OCI-M2 (cell line): ENCODE measurements at regions not wholly inside any gene's neighbourhood (a gene's known extent, or its start where the extent isn't known, plus 50 kb on each side); places are given as distances from the start of the nearest gene placed in this dataset.

Experiments used
- DNase-seq: peaks from one replicate; lab custom pipeline; 2025; ENCODE audit not compliant: unreplicated experiment; lab: John Stamatoyannopoulos, UW

DNA sequence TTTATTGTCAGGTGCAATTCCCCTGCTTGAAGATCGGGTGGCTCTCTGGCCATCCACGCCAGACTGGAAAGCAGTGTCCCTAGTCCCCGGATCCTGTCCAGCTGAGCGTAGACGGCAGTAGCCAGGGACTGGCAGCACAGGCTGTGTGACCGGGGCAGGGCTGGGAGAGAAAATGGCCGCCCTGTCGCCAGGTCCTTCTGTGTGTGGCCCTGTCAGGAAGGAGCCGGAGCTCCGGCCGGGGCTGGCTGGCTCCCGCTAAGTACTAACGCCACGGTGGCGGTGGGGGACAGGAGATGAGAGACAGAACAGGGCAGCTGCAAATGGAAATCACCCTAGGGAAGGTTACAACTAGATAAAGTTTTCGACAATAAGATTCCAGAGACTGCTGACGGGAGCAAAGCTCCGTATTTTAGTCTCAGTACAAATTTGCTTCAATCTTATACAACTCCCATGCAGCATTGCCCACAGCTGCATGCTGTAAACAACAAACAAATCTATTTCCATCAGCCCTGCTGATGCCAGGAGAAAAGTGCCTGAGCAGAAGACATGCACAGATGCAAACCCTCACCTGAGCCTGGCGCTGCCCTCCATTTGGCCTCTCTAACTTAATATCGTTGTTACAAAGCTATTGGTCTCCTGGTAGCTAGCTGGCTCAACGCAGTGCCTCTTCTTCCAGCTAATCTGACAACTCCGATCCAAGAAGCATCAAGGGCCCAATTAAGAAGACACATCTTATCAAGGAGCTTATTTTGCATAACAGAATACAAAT lies 253.0 kb downstream of the TSHZ3 start:
- no peak for DNase-seq

DNA sequence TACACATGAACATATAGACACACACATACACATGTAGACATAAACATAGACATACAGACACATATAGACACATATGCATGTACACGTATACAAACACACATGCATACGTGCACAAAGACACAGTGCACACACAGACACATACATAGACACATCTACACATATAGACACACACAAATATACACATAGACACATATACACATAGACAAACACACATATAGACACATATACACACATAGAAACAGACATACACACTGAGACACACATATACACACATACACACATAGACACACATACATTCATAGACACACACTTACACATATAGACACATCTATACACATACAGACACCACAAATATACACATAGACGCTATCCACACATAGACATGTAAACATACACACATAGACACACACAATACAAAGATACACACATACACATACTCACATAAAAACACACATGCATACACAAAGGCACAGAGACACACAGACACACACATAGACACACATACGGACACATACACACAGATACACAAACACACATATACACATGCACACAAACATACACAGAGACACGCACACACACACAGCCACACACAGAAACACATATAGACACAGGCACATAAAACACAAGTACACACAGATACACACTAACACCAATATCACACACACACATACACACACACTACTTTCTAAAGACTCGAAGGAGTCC lies 254.0 kb downstream of the TSHZ3 start:
- DNase-seq = no peak

DNA sequence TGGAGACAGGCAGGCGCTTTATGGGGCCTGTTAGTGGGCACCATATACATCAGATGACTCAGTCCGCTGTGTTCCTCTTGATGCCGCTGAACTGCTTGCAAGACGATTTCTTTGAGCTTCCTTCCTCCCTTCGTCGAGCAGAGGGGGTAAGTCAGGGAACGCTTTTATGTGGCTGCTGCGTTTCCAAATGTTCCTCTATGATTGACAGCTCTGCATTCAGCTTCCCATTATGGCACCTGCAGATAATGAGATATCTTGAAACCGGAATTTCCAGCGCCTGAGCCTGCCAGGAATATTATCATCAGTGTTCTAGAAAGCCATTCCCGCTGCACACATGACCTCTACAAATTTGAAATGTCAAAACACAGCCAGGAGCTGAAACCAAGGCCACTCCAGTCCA lies 257.0 kb downstream of the TSHZ3 start:
- no peak for DNase-seq

DNA sequence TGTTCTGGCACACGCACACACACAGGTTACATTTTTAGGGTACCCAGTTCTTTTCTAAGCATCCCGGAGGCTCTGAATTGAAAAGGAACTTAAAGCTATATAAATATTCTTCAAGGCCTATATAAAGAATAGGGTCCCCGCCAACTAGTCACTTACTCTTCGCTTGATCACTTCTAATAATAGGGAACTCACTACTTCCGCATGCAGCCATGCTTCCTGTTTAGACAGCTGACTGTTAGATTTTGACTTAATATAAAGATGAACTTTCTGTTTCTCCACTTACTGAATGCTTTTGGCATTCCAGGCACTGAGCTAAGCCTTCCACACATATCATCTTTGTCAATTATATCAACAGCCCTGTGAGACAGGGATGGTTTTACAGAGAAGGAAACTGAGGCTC lies 259.6 kb downstream of the TSHZ3 start:
- DNase-seq = no peak

DNA sequence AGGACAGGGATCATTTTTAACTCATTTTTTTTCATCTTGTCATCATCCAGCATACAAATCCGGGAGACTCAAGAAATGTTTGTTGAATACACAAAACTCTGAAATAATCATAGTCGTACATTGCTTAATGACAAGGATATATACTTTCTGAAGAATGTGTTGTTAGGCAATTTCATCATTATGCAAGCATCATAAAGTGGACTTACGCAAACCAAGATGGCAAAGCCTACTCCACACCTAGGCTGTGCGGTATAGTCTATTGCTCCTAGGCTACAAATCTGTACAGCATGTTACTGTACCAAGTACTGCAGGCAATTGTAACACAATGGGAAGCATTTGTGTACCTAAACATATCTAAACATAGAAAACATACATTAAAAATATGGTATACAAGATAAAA lies 264.1 kb downstream of the TSHZ3 start:
- DNase-seq = no peak

DNA sequence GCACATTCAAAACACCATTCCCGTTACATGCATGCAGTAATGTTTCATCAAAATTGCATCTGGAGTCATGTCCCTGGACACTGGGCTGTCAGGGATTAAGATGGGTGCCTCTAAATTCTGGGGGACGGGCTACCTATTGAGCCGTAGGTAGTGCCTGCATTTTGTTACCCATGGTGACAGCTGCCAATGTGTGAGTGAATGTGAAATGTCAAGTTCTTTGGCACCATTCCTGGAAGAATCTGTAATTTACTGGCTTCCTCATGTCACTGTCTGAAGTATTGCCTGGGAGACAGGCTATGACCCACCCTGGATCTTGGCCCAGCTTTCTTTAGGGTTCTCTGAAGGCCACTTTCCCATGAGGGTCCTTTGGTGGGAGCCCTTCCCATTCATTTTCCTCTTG lies 266.1 kb downstream of the TSHZ3 start:
- DNase-seq = no peak

DNA sequence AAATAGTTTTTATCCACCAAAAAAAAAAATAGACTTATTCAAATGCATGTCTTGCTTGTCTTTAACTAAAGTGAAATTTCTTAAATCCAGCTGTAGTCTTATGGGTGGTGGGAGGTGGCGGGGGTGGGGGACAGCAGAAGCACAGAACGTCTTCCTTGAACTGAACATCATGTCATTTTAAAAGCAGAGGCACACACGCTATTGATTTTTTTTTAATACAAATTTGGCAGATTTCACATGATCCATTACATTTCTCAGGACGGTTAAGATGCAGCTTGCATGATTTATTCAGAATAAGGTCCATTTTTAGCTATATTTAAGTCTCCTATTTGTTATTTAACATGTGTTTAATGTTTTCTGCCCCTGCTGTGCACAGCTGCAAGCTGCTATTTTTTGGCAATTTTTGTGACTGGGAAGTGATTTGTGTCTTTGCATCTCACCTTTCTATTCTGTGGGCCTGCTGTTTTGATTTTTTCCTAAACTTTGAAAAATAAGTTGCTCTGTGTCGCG lies 274.0 kb downstream of the TSHZ3 start:
- DNase-seq = no peak

DNA sequence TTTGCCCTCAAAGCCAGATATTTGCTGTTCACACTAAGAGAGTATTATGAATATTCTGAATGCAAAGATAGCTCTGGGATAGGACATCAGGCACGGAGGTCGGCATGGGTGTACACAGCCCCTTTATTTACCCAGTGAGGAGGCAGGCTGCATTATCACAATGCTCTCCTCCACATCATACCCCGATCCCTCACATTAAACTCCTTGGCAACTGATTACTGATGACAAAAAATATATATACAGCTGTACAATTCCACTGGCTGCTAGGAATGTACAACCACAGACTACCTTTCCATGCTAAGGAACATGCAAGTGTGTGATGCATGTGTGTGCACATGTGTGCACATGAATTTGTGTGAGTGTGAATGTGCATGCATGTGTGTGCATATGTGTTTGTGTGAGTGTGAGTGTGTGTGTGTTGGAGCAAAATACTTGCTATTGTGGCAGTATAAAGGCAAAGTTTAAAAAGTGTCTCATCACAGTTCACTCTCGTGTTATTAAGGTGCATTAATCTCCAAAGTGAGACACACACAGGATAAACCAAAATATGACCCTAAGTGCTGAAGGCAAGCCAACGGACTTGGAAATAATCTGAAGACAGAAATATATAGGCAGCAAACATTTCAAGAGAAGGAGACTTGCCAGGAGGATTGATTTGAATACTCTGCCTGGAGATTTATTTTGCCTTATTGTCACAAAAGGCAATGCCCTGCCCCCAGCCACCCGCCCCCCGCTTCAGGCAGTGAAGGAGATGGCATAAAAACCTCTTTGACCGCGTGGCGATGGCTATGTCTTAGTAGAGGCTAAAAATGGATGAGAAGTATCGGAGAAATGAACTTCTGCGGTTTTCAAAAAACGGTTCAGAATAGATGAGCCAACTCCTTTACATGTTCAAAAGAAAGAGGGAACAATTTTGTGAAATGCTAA lies 274.8 kb downstream of the TSHZ3 start:
- no peak for DNase-seq

DNA sequence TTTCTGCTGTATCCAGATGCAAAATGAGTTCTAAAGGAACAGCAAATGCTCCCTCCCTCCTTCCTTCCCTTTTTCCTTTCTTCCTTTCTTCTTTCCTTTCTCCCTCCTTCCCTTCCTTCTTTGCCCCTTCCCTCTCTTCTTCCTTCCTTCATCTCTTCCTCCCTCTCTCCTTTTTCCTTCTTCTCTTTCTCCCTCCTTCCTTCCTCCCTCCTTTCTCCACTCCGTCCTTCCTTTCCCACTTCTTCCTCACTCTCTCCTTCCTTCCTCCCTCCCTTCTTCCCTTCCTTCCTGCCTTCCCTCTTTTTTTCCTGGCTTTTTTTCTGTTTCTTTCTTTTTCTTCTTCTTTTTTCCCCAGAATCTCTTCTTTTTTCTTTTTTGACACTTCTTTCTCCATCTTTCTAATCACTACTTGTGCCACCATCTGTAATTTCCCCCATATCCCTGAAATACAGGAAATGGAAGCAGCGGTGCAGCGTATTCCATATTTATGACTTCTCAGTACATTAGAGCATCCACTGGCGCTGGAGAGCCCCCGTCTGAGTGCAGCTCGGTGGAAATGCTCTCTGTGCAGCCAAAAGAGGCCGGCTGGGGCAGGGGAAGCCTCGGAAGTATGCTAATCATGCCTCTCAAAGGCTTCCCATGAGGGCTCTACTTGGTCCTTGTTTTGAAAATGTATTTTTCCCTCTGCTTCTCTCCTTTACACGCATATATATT lies 275.6 kb downstream of the TSHZ3 start:
- DNase-seq = no peak

DNA sequence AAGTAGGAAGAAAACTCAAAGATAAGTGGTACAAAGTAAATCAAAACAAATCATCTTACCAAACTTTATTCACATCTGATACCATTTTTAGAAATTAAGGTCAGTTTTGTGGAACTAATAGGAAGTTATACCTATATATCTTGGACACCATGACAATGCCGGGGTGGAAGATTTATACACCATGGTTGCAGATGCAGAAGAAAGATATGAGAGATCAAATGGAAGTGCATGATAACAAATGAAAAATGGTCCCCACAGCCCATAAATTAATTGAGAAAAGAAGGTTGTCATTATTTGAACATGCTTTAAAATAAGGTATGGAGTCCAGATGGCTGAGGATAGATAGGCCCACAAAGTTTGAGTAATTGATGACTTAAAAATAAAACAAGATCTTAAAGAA lies 276.8 kb downstream of the TSHZ3 start:
- DNase-seq = no peak

DNA sequence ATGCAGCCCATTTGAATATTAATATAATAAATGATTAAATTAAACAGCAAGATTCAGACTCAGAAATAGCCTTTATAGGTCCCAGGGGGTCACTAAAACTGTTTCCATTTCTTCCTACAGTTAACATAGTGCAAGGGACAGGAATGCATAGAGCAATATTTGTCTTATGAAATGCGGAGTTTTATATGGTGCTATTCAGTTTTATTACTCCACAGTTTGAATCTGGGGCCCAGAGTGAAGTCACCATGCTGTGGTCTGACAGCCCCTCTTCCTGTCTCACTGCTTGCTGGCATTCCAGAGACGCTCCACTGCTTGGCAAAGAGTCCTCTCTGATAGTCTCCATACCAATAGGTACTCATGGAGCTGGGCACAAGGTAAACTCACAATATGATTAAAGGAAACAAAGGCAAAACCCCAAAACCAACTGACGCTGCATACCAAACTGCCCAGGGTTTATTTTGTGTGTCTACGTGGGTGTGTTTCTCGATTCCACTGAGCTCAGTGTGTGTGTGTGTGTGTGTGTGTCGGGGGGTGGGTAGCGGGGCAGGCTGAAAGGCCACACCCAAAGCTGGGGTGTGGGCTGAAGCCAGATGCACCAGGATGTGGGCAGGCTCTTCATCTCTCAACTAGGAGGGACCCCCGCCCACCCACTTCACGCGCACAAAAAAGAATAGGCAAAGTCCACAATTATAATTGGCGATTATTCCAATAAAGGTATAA lies 277.9 kb downstream of the TSHZ3 start:
- no peak for DNase-seq

DNA sequence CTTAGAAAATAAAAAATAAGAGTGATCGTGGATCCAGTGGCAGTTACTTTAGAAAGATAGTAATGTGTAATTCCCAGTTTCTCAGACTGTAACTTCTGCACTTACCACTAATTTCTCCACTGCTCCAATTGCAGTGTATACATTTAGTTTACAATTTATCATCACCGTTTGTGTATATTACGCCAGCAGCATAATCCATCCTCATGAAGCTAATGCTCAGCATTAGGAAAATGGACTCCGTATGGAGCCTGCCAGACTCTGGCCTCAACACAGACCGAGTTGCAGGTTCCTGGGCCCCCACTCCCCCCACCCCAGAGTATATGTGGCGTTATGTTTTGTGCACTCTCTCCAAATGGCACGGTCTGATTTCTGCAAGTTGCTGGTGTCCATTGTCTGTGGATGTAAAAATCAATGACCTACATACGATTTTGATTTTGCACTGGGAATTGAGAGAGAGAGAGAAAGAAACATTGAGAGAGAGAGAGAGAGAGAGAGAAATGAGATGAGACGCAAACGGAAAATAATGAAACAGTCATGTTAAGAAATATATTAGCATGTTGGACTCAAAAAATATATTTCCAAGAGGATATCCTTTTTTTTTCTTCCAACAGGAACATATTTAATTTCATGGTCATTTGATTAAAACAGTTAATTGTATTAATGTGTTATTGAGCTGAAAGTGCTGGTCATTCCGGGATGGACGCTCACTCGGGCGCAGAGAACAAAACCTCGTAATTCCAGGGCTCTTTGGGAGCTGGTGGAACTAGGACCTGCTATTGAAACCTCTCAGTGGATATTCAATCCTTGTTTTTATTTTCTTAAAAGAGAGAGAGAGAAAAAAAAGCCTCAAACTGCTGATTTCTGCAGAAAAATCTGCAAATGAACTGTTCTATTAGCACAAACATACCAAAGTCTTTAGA lies 278.8 kb downstream of the TSHZ3 start:
- DNase-seq = no peak

DNA sequence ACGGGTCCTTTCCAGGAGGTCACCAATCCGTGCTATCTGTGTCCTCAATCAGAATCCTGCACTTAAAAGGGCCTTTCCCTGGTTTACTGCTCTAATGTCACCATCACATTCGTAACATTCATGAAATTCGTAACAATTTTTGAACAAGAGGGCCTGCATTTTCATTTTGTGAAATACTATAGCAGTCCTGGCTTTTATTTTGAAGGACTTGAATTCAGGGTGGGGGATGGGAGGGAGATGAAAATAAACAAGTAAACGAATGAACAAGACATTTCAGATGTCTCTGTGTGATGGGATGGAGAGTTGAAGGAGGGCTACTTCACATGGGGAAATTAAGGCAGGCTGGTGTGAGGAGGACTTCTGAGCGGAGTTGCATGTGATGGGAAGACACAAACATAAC lies 281.0 kb downstream of the TSHZ3 start:
- no peak for DNase-seq

DNA sequence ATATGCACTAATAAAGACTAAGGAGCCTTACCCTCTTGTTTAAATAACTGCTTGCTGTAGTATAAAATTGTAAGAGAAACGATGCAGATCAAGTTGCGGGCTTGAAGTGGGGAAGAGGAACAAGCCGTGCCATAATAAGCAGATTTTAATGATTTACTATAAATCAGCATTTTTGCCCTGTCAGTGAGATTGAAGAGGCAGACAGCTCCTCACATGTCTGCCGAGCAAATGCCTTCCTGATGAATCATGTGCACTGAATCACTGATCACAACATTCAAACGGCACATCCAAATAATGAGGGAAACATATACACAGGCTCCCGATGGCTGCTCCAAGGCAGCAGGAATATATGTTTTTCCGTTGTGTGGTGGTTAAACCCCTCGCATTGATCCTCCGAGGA lies 282.9 kb downstream of the TSHZ3 start:
- no peak for DNase-seq

DNA sequence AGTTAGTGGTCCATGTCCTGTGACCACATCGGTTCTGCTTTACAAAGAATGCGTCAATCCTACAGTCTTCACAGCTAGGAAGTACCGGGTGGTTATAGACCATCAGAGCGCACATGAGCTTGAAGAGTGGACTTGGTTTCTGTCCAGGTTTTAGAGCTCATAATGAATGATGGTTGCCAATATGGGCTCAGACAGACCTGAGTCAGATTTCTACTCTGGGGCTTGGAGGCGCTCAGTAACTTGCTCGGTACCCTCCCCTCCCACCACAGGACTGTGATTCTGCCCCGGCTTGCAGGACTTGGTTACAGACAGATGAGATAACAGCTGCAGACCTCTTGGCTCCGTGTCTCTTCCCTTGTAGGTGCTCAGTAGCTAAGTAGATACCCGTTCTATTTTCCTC lies 284.7 kb downstream of the TSHZ3 start:
- no peak for DNase-seq

DNA sequence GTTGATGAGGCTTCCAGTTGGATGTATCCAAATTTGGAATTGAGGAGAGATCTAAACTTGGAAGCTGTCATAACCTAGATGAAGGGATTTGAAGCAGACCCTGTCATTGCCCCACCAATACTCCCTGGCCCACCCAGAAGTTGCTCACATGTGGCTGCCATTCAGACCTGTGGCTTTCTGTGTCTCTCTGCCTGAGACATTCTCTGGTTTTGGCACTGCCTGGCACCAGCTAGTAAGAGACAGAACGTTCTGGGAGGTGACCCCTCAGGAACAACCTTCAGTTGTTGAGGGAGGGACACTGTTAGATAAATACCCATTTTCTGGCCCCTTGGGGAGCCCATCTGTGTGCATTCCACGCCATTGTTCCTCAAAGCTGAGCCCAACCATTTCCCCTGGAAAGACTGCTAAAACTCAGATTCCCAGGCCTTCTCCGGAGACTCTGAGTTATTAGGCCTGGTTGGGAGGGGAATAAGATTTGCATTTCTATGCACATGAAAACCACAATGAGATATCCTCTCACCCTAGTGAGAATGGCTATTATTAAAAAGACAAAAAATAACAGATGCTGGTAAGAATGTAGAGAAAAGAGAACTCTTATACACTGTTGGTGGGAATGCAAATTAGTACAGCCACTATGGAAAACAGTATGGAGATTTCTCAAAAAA lies 290.4 kb downstream of the TSHZ3 start:
- DNase-seq = no peak

DNA sequence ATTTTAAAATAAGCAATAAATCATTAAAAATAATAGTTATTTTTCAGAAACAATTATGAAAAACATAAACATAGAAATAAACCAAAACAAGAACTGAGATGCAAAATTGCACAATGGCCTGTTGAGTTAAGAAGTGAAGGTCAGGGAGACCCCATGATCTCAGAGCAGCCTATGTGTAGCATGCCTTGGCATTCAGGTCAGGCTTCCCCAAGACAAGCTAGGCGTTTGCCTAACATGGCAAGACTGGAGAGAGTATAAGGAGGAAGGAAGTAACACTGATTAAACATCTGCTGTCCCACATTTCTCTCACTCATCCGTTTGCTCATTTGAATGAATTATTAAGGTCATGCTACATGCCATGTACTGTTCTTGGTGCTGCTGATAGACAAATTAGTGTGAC lies 291.8 kb downstream of the TSHZ3 start:
- no peak for DNase-seq

DNA sequence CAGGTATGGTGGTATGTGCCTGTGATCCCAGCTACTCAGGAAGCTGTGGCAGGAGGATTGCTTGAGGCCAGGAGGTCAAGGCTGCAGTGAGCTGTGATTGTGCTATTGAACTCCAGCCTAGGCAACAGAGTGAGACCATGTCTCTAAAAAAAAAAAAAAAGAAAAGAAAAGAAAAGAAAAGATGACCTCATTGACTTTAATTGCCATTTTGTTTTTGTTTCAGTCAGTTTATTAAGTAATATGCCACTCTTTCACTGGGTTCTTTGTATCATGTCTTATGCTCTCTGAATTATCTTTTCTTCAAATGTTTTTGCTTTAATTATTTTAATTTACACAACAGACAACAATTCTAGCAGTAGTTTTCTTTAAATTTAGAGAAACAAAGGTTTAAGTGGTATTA lies 293.8 kb downstream of the TSHZ3 start:
- DNase-seq = no peak

DNA sequence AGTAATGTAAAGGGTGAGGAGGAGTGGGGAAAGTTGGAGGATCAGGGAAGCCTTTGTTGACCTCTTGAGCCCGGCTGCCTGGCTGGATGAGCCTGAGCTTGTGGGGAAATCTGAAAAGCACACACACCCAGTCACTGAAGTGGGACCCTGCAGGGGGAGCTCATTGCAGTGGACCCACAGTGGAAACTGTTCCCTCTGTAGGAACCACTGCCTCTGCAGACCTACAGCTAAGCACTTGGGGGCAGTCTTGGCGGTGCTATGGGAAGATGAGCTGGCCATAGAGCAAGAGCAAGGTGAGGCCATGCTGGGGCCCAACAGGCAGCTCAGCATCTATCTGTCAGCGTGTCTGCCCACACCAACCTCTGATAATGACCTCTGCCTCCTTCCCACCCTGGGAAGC lies 294.8 kb downstream of the TSHZ3 start:
- no peak for DNase-seq
